Lower leg skin (tissue), 4 donors: ENCODE measurements at regions not wholly inside any gene's neighbourhood (a gene's known extent, or its start where the extent isn't known, plus 50 kb on each side); places are given as distances from the start of the nearest gene placed in this dataset.

Experiments
- DNase-seq, 2 donors: peaks; one replicate each; pipeline ENCODE4 v3.0.0-alpha.2; 2019; ENCODE audit warnings: low spot score in 2 of 2
- H3K4me3 ChIP-seq: fragments of 200-600 bp; sonication (generic); 2 replicates; pipeline ENCODE4 v1.5.1; 2017; ENCODE audit warnings: mild to moderate bottlenecking, low read depth; ENCODE audit not compliant: poor library complexity, severe bottlenecking
- CTCF ChIP-seq, 3 donors: fragments of 450-650 bp; IDR thresholded peaks; one replicate each; pipeline ENCODE4 v1.5.1; 2016; ENCODE audit warnings: antibody characterized with exemption in 3 of 3, mild to moderate bottlenecking in 3 of 3, moderate library complexity in 2 of 3
- POLR2A ChIP-seq, 2 donors: fragments of 450-650 bp; IDR thresholded peaks; one replicate each; pipeline ENCODE4 v1.6.1; 2016 to 2017; ENCODE audit warnings: antibody characterized with exemption in 2 of 2, mild to moderate bottlenecking in 1 of 2, moderate library complexity in 1 of 2
- WGBS, 2 donors: methylation state at CpG; one replicate each; pipeline ENCODE4 v1.1.5; 2018; 5-methylcytosine and 5-hydroxymethylcytosine counted together
- intact Hi-C: fragments of 100-400 bp; cut with DNase I; formaldehyde crosslinking; loops from one replicate; pipeline ENCODE4 v1.15.0; 2023; ENCODE audit warnings: low total_unique reads

GRCh38 chr1:112325504-112325903 lies 70.5 kb upstream of the CTTNBP2NL start:
- DNase-seq = no peak
- 36 to 37% methylated on average over 14 to 15 of the region's 15 CpGs for WGBS, 2 donors
- intact Hi-C loops = no loop called here
- H3K4me3 ChIP-seq = no peak overlapping the region
- TF ChIP-seq CTCF (IDR thresholded peaks at IDR 0.05) (no peak), POLR2A (IDR thresholded peaks at IDR 0.05) (no peak)

GRCh38 chr1:112328600-112328999 lies 67.4 kb upstream of the CTTNBP2NL start:
- no peak for TF ChIP-seq POLR2A (IDR thresholded peaks at IDR 0.05)
- no peak for TF ChIP-seq CTCF (IDR thresholded peaks at IDR 0.05)
- intact Hi-C loops = no loop called here
- H3K4me3 ChIP-seq = no peak overlapping the region
- 85 to 88% methylated on average over 3 of the region's 3 CpGs for WGBS, 2 donors
- DNase-seq = no peak

- TF ChIP-seq CTCF (IDR thresholded peaks at IDR 0.05) = no peak
- no peak for TF ChIP-seq POLR2A (IDR thresholded peaks at IDR 0.05)
- intact Hi-C loops = no loop called here
- DNase-seq = no peak
- WGBS, 2 donors = 62 to 68% methylated on average over 9 of the region's 9 CpGs
- H3K4me3 ChIP-seq = no peak overlapping the region
Measured at GRCh38 chr1:112332176-112333150, 63.6 kb upstream of the CTTNBP2NL start.

GRCh38 chr1:112335351-112335750 lies 60.7 kb upstream of the CTTNBP2NL start:
- TF ChIP-seq POLR2A (IDR thresholded peaks at IDR 0.05) = no peak
- TF ChIP-seq CTCF (IDR thresholded peaks at IDR 0.05) = no peak
- intact Hi-C loops = no loop called here
- 75 to 86% methylated on average over 3 of the region's 3 CpGs for WGBS, 2 donors

GRCh38 chr1:112337028-112337531 lies 58.9 kb upstream of the CTTNBP2NL start:
- DNase-seq = no peak
- WGBS, 2 donors = 25 to 36% methylated on average over 13 of the region's 13 CpGs
- intact Hi-C loops = no loop called here
- no peak overlapping the region for H3K4me3 ChIP-seq
- TF ChIP-seq CTCF (IDR thresholded peaks at IDR 0.05) = no peak
- TF ChIP-seq POLR2A (IDR thresholded peaks at IDR 0.05) = no peak

More at GRCh38 chr1:112335351-112335750, 60.7 kb upstream of the CTTNBP2NL start:
- H3K4me3 ChIP-seq = no peak overlapping the region
- DNase-seq = no peak
